NOMO-1 treated with DMSO at 0.1 percent for 48 hours (cell line): ENCODE measurements at regions not wholly inside any gene's neighbourhood (a gene's known extent, or its start where the extent isn't known, plus 50 kb on each side); places are given as distances from the start of the nearest gene placed in this dataset.
"Not testable (repeated sequence)": the region's sequence is repeated elsewhere in the genome, so short reads cannot be mapped to it uniquely, and the experiment has no call there.

Experiments used
- DNase-seq: peaks from one replicate; lab custom pipeline; 2025; ENCODE audit not compliant: unreplicated experiment; lab: John Stamatoyannopoulos, UW

- DNase-seq: no peak
Measured at GRCh38 chr6:78770765-78771164, 96.6 kb upstream of the IRAK1BP1 start.

GRCh38 chr6:78771586-78771985 lies 95.8 kb upstream of the IRAK1BP1 start:
- no peak for DNase-seq

GRCh38 chr6:78781001-78781400 lies 86.3 kb upstream of the IRAK1BP1 start:
- no peak for DNase-seq

- not testable (repeated sequence) for DNase-seq
Measured at GRCh38 chr6:78783366-78783765, 84.0 kb upstream of the IRAK1BP1 start.

GRCh38 chr6:78797270-78797669 lies 70.1 kb upstream of the IRAK1BP1 start:
- no peak for DNase-seq

- DNase-seq: no peak
Measured at GRCh38 chr6:78799682-78800081, 67.7 kb upstream of the IRAK1BP1 start.

GRCh38 chr6:78806792-78807191 lies 60.6 kb upstream of the IRAK1BP1 start:
- DNase-seq: not testable (repeated sequence)

- not testable (repeated sequence) for DNase-seq
Measured at GRCh38 chr6:78807655-78808355, 59.5 kb upstream of the IRAK1BP1 start.

- no peak for DNase-seq
Measured at GRCh38 chr6:78808356-78808891, 58.9 kb upstream of the IRAK1BP1 start.

- DNase-seq: no peak
Measured at GRCh38 chr6:78808933-78809332, 58.4 kb upstream of the IRAK1BP1 start.

- no peak for DNase-seq
Measured at GRCh38 chr6:78810146-78810545, 57.2 kb upstream of the IRAK1BP1 start.

GRCh38 chr6:78810698-78811097 lies 56.7 kb upstream of the IRAK1BP1 start:
- no peak for DNase-seq
